K562 (cell line): ENCODE measurements at regions not wholly inside any gene's neighbourhood (a gene's known extent, or its start where the extent isn't known, plus 50 kb on each side); places are given as distances from the start of the nearest gene placed in this dataset.
A peak's percentile ranks its signal among the peaks of the same experiment; 100 is the strongest.

ENCODE experiments used
- CBX2 ChIP-seq: fragments of 200-600 bp; sonication (generic); IDR thresholded peaks from one replicate; pipeline ENCODE4 v1.6.1; 2012; ENCODE audit warnings: mild to moderate bottlenecking, low read length, inconsistent platforms; ENCODE audit not compliant: insufficient read depth, poor library complexity, severe bottlenecking
- CBX8 ChIP-seq: fragments of 200-600 bp; sonication (generic); IDR thresholded peaks from 2 replicates; pipeline ENCODE4 v1.6.1; 2012; ENCODE audit warnings: borderline replicate concordance, mixed run types, low read depth, mild to moderate bottlenecking, moderate library complexity, mixed read lengths, low read length, control low read depth, inconsistent platforms; ENCODE audit not compliant: poor library complexity, severe bottlenecking; ENCODE audit errors: extremely low read depth
- ELK3 ChIP-seq: fragments of 450-650 bp; formaldehyde crosslinking; IDR thresholded peaks from 2 replicates; pipeline ENCODE4 v1.4.0; 2020; ENCODE audit warnings: mild to moderate bottlenecking
- HOMEZ ChIP-seq: fragments of 250-450 bp; sonication (Bioruptor Pico); IDR thresholded peaks from 2 replicates; pipeline ENCODE4 v1.4.0; 2020; ENCODE audit warnings: mild to moderate bottlenecking, moderate library complexity
- KDM4B ChIP-seq, 2 experiments: fragments of 450-650 bp in 1 of 2; sonication (generic) in 1 of 2; IDR thresholded peaks; 2 replicates each; pipeline ENCODE4 v1.6.1; 2016 to 2017; ENCODE audit warnings: borderline replicate concordance in 2 of 2, antibody characterized with exemption in 1 of 2, low read depth in 1 of 2, mild to moderate bottlenecking in 1 of 2
- NUFIP1 ChIP-seq: fragments of 450-650 bp; IDR thresholded peaks from 2 replicates; pipeline ENCODE4 v1.6.1; 2018; ENCODE audit not compliant: partially characterized antibody
- PBX2 ChIP-seq, 2 experiments: IDR thresholded peaks in 1 of 2; conservative IDR thresholded peaks in 1 of 2; 2 replicates each; pipeline ENCODE4 v1.6.1; 2016; ENCODE audit warnings: low read depth in 2 of 2, mild to moderate bottlenecking in 1 of 2, missing compliant biosample characterization in 1 of 2, missing genetic modification characterization in 1 of 2, moderate library complexity in 1 of 2
- RNF2 ChIP-seq: sonication (generic); IDR thresholded peaks from 2 replicates; pipeline ENCODE4 v1.6.1; 2016
- RUNX1 ChIP-seq: sonication (generic); IDR thresholded peaks from 2 replicates; pipeline ENCODE4 v1.6.1; 2016; ENCODE audit warnings: antibody characterized with exemption, low read depth
- SAP30 ChIP-seq: fragments of 200-600 bp; sonication (generic); IDR thresholded peaks from 2 replicates; pipeline ENCODE4 v1.6.1; 2012; ENCODE audit warnings: borderline replicate concordance, low read depth, mild to moderate bottlenecking, moderate library complexity, low read length, control low read depth, inconsistent platforms; ENCODE audit not compliant: insufficient read depth, poor library complexity, severe bottlenecking
- SMARCE1 ChIP-seq: fragments of 450-650 bp; IDR thresholded peaks from 2 replicates; pipeline ENCODE4 v1.7.1; 2016; ENCODE audit warnings: mild to moderate bottlenecking
- TAF7 ChIP-seq: fragments of 450-650 bp; IDR thresholded peaks from 2 replicates; pipeline ENCODE4 v1.6.1; 2016; ENCODE audit warnings: missing genetic modification characterization, missing compliant biosample characterization
- TEAD4 ChIP-seq, 2 experiments: sonication (generic) in 1 of 2; formaldehyde crosslinking in 1 of 2; IDR thresholded peaks; 2 replicates each; pipeline versions ENCODE4 v1.6.1 to v1.8.0; 2012 to 2022; ENCODE audit warnings: borderline replicate concordance in 1 of 2, inconsistent platforms in 1 of 2, low read length in 1 of 2, mild to moderate bottlenecking in 1 of 2, missing genetic modification reagents in 1 of 2
- THRAP3 ChIP-seq: fragments of 450-650 bp; IDR thresholded peaks from 2 replicates; pipeline ENCODE4 v1.6.1; 2016; ENCODE audit warnings: mild to moderate bottlenecking, inconsistent platforms, borderline replicate concordance
- ZBTB34 ChIP-seq: fragments of 250-450 bp; sonication (Bioruptor Pico); IDR thresholded peaks from 2 replicates; pipeline ENCODE4 v1.8.0; 2021; ENCODE audit warnings: mild to moderate bottlenecking, moderate library complexity
- ZFP30 ChIP-seq: fragments of 250-450 bp; sonication (Bioruptor Pico); IDR thresholded peaks from 2 replicates; pipeline ENCODE4 v1.8.0; 2022; ENCODE audit warnings: moderate library complexity, mild to moderate bottlenecking, inconsistent platforms, borderline replicate concordance
- ZNF3 ChIP-seq: fragments of 250-450 bp; sonication (Bioruptor Pico); IDR thresholded peaks from 2 replicates; pipeline ENCODE4 v1.5.0; 2021; ENCODE audit warnings: mild to moderate bottlenecking, moderate library complexity
- ZNF445 ChIP-seq: fragments of 250-450 bp; sonication (Bioruptor Pico); IDR thresholded peaks from 2 replicates; pipeline ENCODE4 v1.4.0; 2020; ENCODE audit warnings: low read depth, mild to moderate bottlenecking, moderate library complexity
- ZNF707 ChIP-seq: fragments of 250-450 bp; sonication (Bioruptor Pico); conservative IDR thresholded peaks from 2 replicates; pipeline ENCODE4 v1.8.0; 2022; ENCODE audit warnings: inconsistent platforms, mild to moderate bottlenecking, moderate library complexity

- TF ChIP-seq TEAD4 (IDR thresholded peaks at IDR 0.05; ENCODE audit: low read length) (peak; percentile 99), TEAD4 (CRISPR knock-in tag; IDR thresholded peaks at IDR 0.05; ENCODE audit: borderline replicate concordance) (no peak), SMARCE1 (peak; percentile 99), ZNF707 (CRISPR knock-in tag) (no peak), CBX8 (no peak), NUFIP1 (no peak), CBX2 (no peak), KDM4B (IDR thresholded peaks at IDR 0.05; ENCODE audit: borderline replicate concordance in 2 of 2, low read depth in 1 of 2) (no peak; a peak in 1 of 4 replicates), ZNF445 (no peak), HOMEZ (CRISPR knock-in tag) (no peak), ZBTB34 (CRISPR knock-in tag) (no peak), RUNX1 (peak; percentile 85; the same call in 1 of the 2 replicates), ZNF3 (CRISPR knock-in tag) (no peak), THRAP3 (no peak), ELK3 (no peak), ZFP30 (CRISPR knock-in tag) (no peak), TAF7 (tag) (no peak), PBX2 (CRISPR knock-in tag; IDR thresholded peaks at IDR 0.05; ENCODE audit: low read depth) (no peak), PBX2 (tag; conservative IDR thresholded peaks at IDR 0.05; ENCODE audit: low read depth) (no peak), SAP30 (no peak), RNF2 (peak; percentile 85)
Measured at GRCh38 chr21:35482933-35483662, 434.0 kb upstream of the RUNX1 start (continued).
